Ovary (tissue), 3 donors: ENCODE measurements at regions not wholly inside any gene's neighbourhood (a gene's known extent, or its start where the extent isn't known, plus 50 kb on each side); places are given as distances from the start of the nearest gene placed in this dataset.

Source experiments
- EP300 ChIP-seq: sonication (generic); formaldehyde crosslinking; IDR thresholded peaks from one replicate; pipeline ENCODE4 v1.6.1; 2017; ENCODE audit warnings: antibody characterized with exemption
- POLR2A ChIP-seq: fragments of 450-650 bp; IDR thresholded peaks from one replicate; pipeline ENCODE4 v1.6.1; 2017; ENCODE audit warnings: antibody characterized with exemption, mild to moderate bottlenecking, moderate library complexity
- TF ChIP-seq, protein P1 (sequence below), 3 donors: fragments of 450-650 bp in 2 of 3; fragments of 200-600 bp in 1 of 3; IDR thresholded peaks; one replicate each; pipeline versions ENCODE4 v1.5.1 to v1.8.0; 2016 to 2022; ENCODE audit warnings: antibody characterized with exemption in 3 of 3, mild to moderate bottlenecking in 1 of 3
- donor health status: DM: no; HTN: no; CAD: no.

GRCh38 chr1:229848752-229849677 is 218.0 kb upstream of the GALNT2 start:
- TF ChIP-seq, protein P1, sequence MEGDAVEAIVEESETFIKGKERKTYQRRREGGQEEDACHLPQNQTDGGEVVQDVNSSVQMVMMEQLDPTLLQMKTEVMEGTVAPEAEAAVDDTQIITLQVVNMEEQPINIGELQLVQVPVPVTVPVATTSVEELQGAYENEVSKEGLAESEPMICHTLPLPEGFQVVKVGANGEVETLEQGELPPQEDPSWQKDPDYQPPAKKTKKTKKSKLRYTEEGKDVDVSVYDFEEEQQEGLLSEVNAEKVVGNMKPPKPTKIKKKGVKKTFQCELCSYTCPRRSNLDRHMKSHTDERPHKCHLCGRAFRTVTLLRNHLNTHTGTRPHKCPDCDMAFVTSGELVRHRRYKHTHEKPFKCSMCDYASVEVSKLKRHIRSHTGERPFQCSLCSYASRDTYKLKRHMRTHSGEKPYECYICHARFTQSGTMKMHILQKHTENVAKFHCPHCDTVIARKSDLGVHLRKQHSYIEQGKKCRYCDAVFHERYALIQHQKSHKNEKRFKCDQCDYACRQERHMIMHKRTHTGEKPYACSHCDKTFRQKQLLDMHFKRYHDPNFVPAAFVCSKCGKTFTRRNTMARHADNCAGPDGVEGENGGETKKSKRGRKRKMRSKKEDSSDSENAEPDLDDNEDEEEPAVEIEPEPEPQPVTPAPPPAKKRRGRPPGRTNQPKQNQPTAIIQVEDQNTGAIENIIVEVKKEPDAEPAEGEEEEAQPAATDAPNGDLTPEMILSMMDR (IDR thresholded peaks at IDR 0.05): no peak
- TF ChIP-seq POLR2A: no peak
- TF ChIP-seq EP300: no peak
